ENCODE measurements at regions not wholly inside any gene's neighbourhood (a gene's known extent, or its start where the extent isn't known, plus 50 kb on each side); places are given as distances from the start of the nearest gene placed in this dataset.

- H3K4me1 Mint-ChIP-seq: peaks cover 10% of the 10 kb centered on the region
- no peaks in the 10 kb centered on the region for H3K36me3 Mint-ChIP-seq (ENCODE audit: low read depth)
- peaks cover 16% of the 10 kb centered on the region for H3K27me3 Mint-ChIP-seq (ENCODE audit: low read depth)
- no peak for DNase-seq (ENCODE audit: low read depth, low spot score)
- TF ChIP-seq CTCF (conservative IDR thresholded peaks at IDR 0.05): no peak
- H3K27ac Mint-ChIP-seq (ENCODE audit: unreplicated experiment): no peak overlapping the region
- H3K9me3 Mint-ChIP-seq: peaks cover 3% of the 10 kb centered on the region
- no peak overlapping the region for H3K4me3 Mint-ChIP-seq
Observed at GRCh38 chr16:54417384-54417783, 130.8 kb upstream of the IRX3 start.

GRCh38 chr16:54414671-54415070 lies 128.1 kb upstream of the IRX3 start:
- H3K9me3 Mint-ChIP-seq: peaks cover 3% of the 10 kb centered on the region
- peaks cover 17% of the 10 kb centered on the region for H3K4me1 Mint-ChIP-seq
- H3K4me3 Mint-ChIP-seq: no peak overlapping the region
- H3K27ac Mint-ChIP-seq (ENCODE audit: unreplicated experiment): peak overlapping the region; percentile 23
- peaks cover 24% of the 10 kb centered on the region for H3K27me3 Mint-ChIP-seq (ENCODE audit: low read depth)
- H3K36me3 Mint-ChIP-seq (ENCODE audit: low read depth): no peaks in the 10 kb centered on the region
- no peak for TF ChIP-seq CTCF (conservative IDR thresholded peaks at IDR 0.05)
- no peak for DNase-seq (ENCODE audit: low read depth, low spot score)

DNA sequence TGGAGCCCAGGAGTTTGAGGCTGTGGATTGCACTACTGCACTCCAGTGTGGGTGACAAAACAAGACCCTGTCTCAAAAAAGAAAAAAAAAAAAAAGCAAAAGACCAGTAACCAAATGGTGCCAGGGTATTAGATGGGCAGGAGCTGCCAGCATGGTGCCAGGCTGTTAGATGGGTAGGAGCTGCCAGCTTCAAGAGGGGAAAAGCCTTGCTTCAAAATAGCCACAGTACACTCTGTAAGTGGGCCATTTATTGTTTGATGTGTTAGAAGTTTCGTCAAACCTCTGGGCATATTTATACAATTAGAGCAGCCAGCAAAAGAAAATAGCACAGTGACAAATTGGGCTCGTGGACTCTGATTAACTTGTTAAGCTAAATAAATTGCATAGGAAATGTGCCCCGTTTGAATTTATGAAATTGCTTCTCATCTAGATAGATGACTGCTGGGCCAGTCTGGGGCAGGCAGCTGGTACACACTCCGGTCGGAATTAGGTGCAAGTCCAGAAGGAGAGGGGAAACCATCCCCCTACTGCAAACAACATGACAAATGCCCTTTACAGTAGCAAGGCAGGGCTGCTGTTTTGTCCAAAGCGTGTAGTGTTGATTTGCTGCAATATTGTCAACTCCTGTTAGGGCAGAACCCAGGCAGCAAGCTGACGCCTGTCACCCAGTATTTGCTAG lies 126.3 kb upstream of the IRX3 start:
- H3K4me3 Mint-ChIP-seq: no peak overlapping the region
- H3K36me3 Mint-ChIP-seq (ENCODE audit: low read depth): no peaks in the 10 kb centered on the region
- no peak for DNase-seq (ENCODE audit: low read depth, low spot score)
- peaks cover 31% of the 10 kb centered on the region for H3K27me3 Mint-ChIP-seq (ENCODE audit: low read depth)
- no peak overlapping the region for H3K27ac Mint-ChIP-seq (ENCODE audit: unreplicated experiment)
- peaks cover 3% of the 10 kb centered on the region for H3K9me3 Mint-ChIP-seq
- no peak for TF ChIP-seq CTCF (conservative IDR thresholded peaks at IDR 0.05)
- peaks cover 8% of the 10 kb centered on the region for H3K4me1 Mint-ChIP-seq

DNA sequence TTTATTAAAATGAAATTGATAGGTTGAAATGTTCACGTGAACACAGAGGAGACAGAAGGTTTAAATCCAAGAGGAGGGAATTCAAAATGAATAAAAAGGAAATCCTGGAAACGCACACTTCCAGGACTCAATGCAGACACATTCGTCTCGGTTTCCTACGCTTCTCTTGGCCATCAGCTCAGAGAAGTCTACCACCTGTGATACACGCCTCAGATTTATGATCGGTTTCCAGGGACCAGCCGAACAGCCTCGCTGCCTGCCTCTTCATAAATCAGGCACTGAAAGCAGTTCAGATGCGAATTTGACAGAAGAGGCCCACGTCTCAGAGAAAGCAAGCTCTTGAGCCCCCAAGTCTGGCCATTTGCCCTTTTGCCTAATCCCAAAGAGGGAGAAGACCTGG lies 125.5 kb upstream of the IRX3 start:
- Mint-ChIP-seq H3K4me3 (no peak overlapping the region), H3K4me1 (peaks cover 7% of the 10 kb centered on the region), H3K9me3 (peaks cover 3% of the 10 kb centered on the region), H3K27me3 (ENCODE audit: low read depth) (peaks cover 31% of the 10 kb centered on the region), H3K36me3 (ENCODE audit: low read depth) (no peaks in the 10 kb centered on the region), H3K27ac (ENCODE audit: unreplicated experiment) (no peak overlapping the region)
- no peak for DNase-seq (ENCODE audit: low read depth, low spot score)
- no peak for TF ChIP-seq CTCF (conservative IDR thresholded peaks at IDR 0.05)

DNA sequence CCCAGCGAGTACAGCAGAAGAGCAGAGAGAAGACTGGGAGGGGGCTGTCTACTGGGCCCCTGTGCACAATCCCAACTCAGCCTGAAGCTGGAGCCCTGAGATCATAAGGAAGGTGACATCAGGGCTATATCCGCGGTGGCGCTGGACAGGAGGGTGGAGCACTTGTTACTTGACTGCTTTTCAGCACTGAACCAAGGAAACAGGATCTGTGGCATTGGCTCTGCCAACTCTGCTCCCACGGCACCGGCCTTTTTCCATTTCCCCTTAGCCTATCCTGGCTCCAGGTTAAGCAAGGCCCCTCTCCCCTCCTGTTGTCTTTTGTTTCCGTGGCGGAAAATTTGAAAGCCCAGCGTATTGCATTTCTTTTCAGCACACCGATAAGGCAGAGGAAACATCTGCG lies 125.0 kb upstream of the IRX3 start:
- no peak for DNase-seq (ENCODE audit: low read depth, low spot score)
- H3K4me3 Mint-ChIP-seq: no peak overlapping the region
- TF ChIP-seq CTCF (conservative IDR thresholded peaks at IDR 0.05): no peak
- no peaks in the 10 kb centered on the region for H3K36me3 Mint-ChIP-seq (ENCODE audit: low read depth)
- peak overlapping the region; percentile 12 for H3K27ac Mint-ChIP-seq (ENCODE audit: unreplicated experiment)
- H3K4me1 Mint-ChIP-seq: peaks cover 7% of the 10 kb centered on the region
- H3K9me3 Mint-ChIP-seq: peaks cover 5% of the 10 kb centered on the region
- peaks cover 31% of the 10 kb centered on the region for H3K27me3 Mint-ChIP-seq (ENCODE audit: low read depth)

Measured in neural crest cell (in vitro differentiated cells).